ENCODE measurements at regions not wholly inside any gene's neighbourhood (a gene's known extent, or its start where the extent isn't known, plus 50 kb on each side); places are given as distances from the start of the nearest gene placed in this dataset.

GRCh38 chr4:124121461-124121971 lies 591.0 kb downstream of the ANKRD50 start:
- no peak for TF ChIP-seq CTCF (IDR thresholded peaks at IDR 0.05; ENCODE audit: low read depth, low read length, poor library complexity, severe bottlenecking)
- no peak for TF ChIP-seq EZH2phosphoT487 (IDR thresholded peaks at IDR 0.05; ENCODE audit: borderline replicate concordance, low read length)

Data from DOHH2 (cell line).